Common myeloid progenitor, CD34-positive (primary cell): ENCODE measurements at regions not wholly inside any gene's neighbourhood (a gene's known extent, or its start where the extent isn't known, plus 50 kb on each side); places are given as distances from the start of the nearest gene placed in this dataset.
A peak's percentile ranks its signal among the peaks of the same experiment; 100 is the strongest.
"Not testable (repeated sequence)": the region's sequence is repeated elsewhere in the genome, so short reads cannot be mapped to it uniquely, and the experiment has no call there.

Source experiments
- CTCF ChIA-PET: fragments of 350-600 bp; sonication (Branson Sonifier 250); formaldehyde crosslinking; loops from one replicate; lab custom pipeline; 2021; ENCODE audit warnings: antibody characterized with exemption; lab: Charles Lee
- POLR2A ChIA-PET: fragments of 350-600 bp; sonication (Branson Sonifier 250); formaldehyde crosslinking; loops from one replicate; lab custom pipeline; 2021; ENCODE audit warnings: antibody characterized with exemption; lab: Charles Lee
- DNase-seq, 3 donors: peaks; one replicate each; pipeline versions ENCODE4 v3.0.0 to v3.0.0-alpha.2; 2013
- H3K27ac ChIP-seq, 2 experiments: 1 replicate in 1 of 2; 2 replicates in 1 of 2; pipeline ENCODE4 v1.7.0; 2013; ENCODE audit warnings: inconsistent platforms in 2 of 2, low read length in 2 of 2, mild to moderate bottlenecking in 2 of 2, low read depth in 1 of 2, moderate library complexity in 1 of 2; ENCODE audit not compliant: severe bottlenecking in 2 of 2, insufficient read depth in 1 of 2, poor library complexity in 1 of 2
- H3K27me3 ChIP-seq, 5 experiments: replicated peaks in 2 of 5; 1 replicate in 3 of 5; 2 replicates in 2 of 5; pipeline versions ENCODE4 v1.6.1 to v1.7.0; 2013; ENCODE audit warnings: low read length in 4 of 5, mild to moderate bottlenecking in 2 of 5, moderate library complexity in 2 of 5, inconsistent platforms in 1 of 5; ENCODE audit not compliant: insufficient read depth in 5 of 5, control insufficient read depth in 4 of 5
- H3K36me3 ChIP-seq, 4 experiments: 1 replicate in 2 of 4; 2 replicates in 2 of 4; pipeline versions ENCODE4 v1.6.1 to v1.7.0; 2013; ENCODE audit warnings: low read length in 3 of 4, control low read depth in 1 of 4, mild to moderate bottlenecking in 1 of 4; ENCODE audit not compliant: control insufficient read depth in 4 of 4, insufficient read depth in 4 of 4
- H3K4me1 ChIP-seq, 4 experiments: 1 replicate in 3 of 4; 2 replicates in 1 of 4; pipeline versions ENCODE4 v1.6.1 to v1.7.1; 2013; ENCODE audit warnings: low read length in 3 of 4, mild to moderate bottlenecking in 3 of 4, control low read depth in 1 of 4, inconsistent platforms in 1 of 4, moderate library complexity in 1 of 4; ENCODE audit not compliant: control insufficient read depth in 4 of 4, insufficient read depth in 4 of 4; ENCODE audit errors: control extremely low read depth in 1 of 4
- H3K4me3 ChIP-seq, 7 experiments: 1 replicate in 4 of 7; 2 replicates in 3 of 7; pipeline versions ENCODE4 v1.5.1 to v1.7.0; 2013; ENCODE audit warnings: mild to moderate bottlenecking in 7 of 7, low read length in 6 of 7, moderate library complexity in 6 of 7, inconsistent platforms in 2 of 7, low read depth in 2 of 7, control low read depth in 1 of 7; ENCODE audit not compliant: insufficient read depth in 4 of 7, control insufficient read depth in 1 of 7; ENCODE audit errors: extremely low read depth in 1 of 7
- H3K9me3 ChIP-seq, 5 experiments: 1 replicate in 4 of 5; 2 replicates in 1 of 5; pipeline versions ENCODE4 v1.6.1 to v1.7.1; 2013; ENCODE audit warnings: low read length in 4 of 5, mild to moderate bottlenecking in 2 of 5, inconsistent platforms in 1 of 5, low read depth in 1 of 5, moderate library complexity in 1 of 5; ENCODE audit not compliant: control insufficient read depth in 4 of 5, insufficient read depth in 2 of 5; ENCODE audit errors: control extremely low read depth in 1 of 5
- WGBS: methylation state at CpG from one replicate; pipeline ENCODE4 v1.1.5; 2013; ENCODE audit not compliant: insufficient coverage; 5-methylcytosine and 5-hydroxymethylcytosine counted together

GRCh38 chr14:22344209-22344608, 244.8 kb downstream of the DAD1 start:
- peak in 2 of 3 donors; percentile 11 to 29 for DNase-seq
- H3K36me3 ChIP-seq, H3K4me1 ChIP-seq, H3K4me3 ChIP-seq, POLR2A ChIA-PET, H3K27me3 ChIP-seq, CTCF ChIA-PET, H3K27ac ChIP-seq: not testable (repeated sequence)
- WGBS: 89% methylated on average over 2 of the region's 4 CpGs
- H3K9me3 ChIP-seq: peaks cover 2 to 22% (median 13%) of the 10 kb centered on the region in 5 experiments

- no CpG with 5 or more reads among the region's 3 CpGs for WGBS
- H3K9me3 ChIP-seq: peaks cover 2 to 22% (median 13%) of the 10 kb centered on the region in 5 experiments
- no peaks in the 10 kb centered on the region for H3K36me3 ChIP-seq
- ChIA-PET CTCF (no interaction called here), POLR2A (no interaction called here)
- H3K27me3 ChIP-seq: no peaks in the 10 kb centered on the region
- DNase-seq: no peak
- H3K4me3 ChIP-seq: no peak overlapping the region
- H3K27ac ChIP-seq: no peak overlapping the region
- no peaks in the 10 kb centered on the region for H3K4me1 ChIP-seq
Observed at GRCh38 chr14:22341049-22341448, 248.0 kb downstream of the DAD1 start.

- 100% methylated on average over 3 of the region's 8 CpGs for WGBS
Observed at GRCh38 chr14:22338917-22339715, 249.9 kb downstream of the DAD1 start.

GRCh38 chr14:22338381-22338780, 250.6 kb downstream of the DAD1 start:
- Histone ChIP-seq H3K36me3 (no peaks in the 10 kb centered on the region), H3K4me1 (no peaks in the 10 kb centered on the region), H3K4me3 (no peak overlapping the region), H3K27ac (no peak overlapping the region), H3K9me3 (peaks cover 0 to 2% (median under 1%) of the 10 kb centered on the region in 5 experiments), H3K27me3 (no peaks in the 10 kb centered on the region)
- WGBS: 97% methylated on average over 4 of the region's 5 CpGs
- POLR2A ChIA-PET: no interaction called here
- CTCF ChIA-PET: interaction anchor here (0.9 to 1.3 kb wide), 4 partner anchors 10 to 112 kb away, joined by 3 to 4 read pairs (median 4); no protein-coding TSS in a partner anchor
- DNase-seq: no peak

More at GRCh38 chr14:22338917-22339715, 249.9 kb downstream of the DAD1 start:
- Histone ChIP-seq H3K4me1 (no peaks in the 10 kb centered on the region), H3K9me3 (peaks cover 0 to 7% (median 5%) of the 10 kb centered on the region in 5 experiments), H3K36me3 (no peaks in the 10 kb centered on the region), H3K27me3 (no peaks in the 10 kb centered on the region), H3K27ac (no peak overlapping the region), H3K4me3 (no peak overlapping the region)
- POLR2A ChIA-PET: no interaction called here
- DNase-seq: no peak
- CTCF ChIA-PET: interaction anchor here (1.0 to 1.3 kb wide), 3 partner anchors 10 to 34 kb away, joined by 3 to 4 read pairs (median 3); no protein-coding TSS in a partner anchor

- Histone ChIP-seq H3K4me1 (no peaks in the 10 kb centered on the region), H3K27me3 (no peaks in the 10 kb centered on the region), H3K4me3 (no peak overlapping the region), H3K27ac (no peak overlapping the region), H3K9me3 (no peaks in the 10 kb centered on the region), H3K36me3 (no peaks in the 10 kb centered on the region)
- ChIA-PET CTCF (interaction anchor here (0.9 to 1.1 kb wide), 3 partner anchors 19 to 112 kb away, joined by 3 to 4 read pairs (median 3); no protein-coding TSS in a partner anchor), POLR2A (no interaction called here)
- DNase-seq: no peak
- WGBS: 100% methylated on average over 3 of the region's 3 CpGs
Observed at GRCh38 chr14:22337938-22338337, 251.1 kb downstream of the DAD1 start.

GRCh38 chr14:22337521-22337920, 251.5 kb downstream of the DAD1 start:
- no peak overlapping the region for H3K27ac ChIP-seq
- H3K27me3 ChIP-seq: no peaks in the 10 kb centered on the region
- H3K36me3 ChIP-seq: no peaks in the 10 kb centered on the region
- WGBS: 86% methylated on average over 1 of the region's 1 CpG
- no peaks in the 10 kb centered on the region for H3K9me3 ChIP-seq
- DNase-seq: no peak
- no peak overlapping the region for H3K4me3 ChIP-seq
- ChIA-PET CTCF (interaction anchor here (0.9 to 1.1 kb wide), 3 partner anchors 18 to 111 kb away, joined by 3 to 4 read pairs (median 3); no protein-coding TSS in a partner anchor), POLR2A (no interaction called here)
- H3K4me1 ChIP-seq: no peaks in the 10 kb centered on the region

- Histone ChIP-seq H3K4me1 (no peaks in the 10 kb centered on the region), H3K4me3 (no peak overlapping the region), H3K36me3 (no peaks in the 10 kb centered on the region), H3K9me3 (no peaks in the 10 kb centered on the region), H3K27ac (no peak overlapping the region), H3K27me3 (no peaks in the 10 kb centered on the region)
- DNase-seq: no peak
- POLR2A ChIA-PET: interaction anchor here (0.5 kb wide), 1 partner anchor 39 kb away, joined by 4 read pairs; no protein-coding TSS in a partner anchor
- CTCF ChIA-PET: interaction anchor here (1.1 kb wide), 2 partner anchors 17 to 41 kb away, joined by 3 read pairs; no protein-coding TSS in a partner anchor
- WGBS: 98% methylated on average over 5 of the region's 6 CpGs
Observed at GRCh38 chr14:22336031-22336430, 253.0 kb downstream of the DAD1 start.
